K562 (cell line): ENCODE measurements at regions not wholly inside any gene's neighbourhood (a gene's known extent, or its start where the extent isn't known, plus 50 kb on each side); places are given as distances from the start of the nearest gene placed in this dataset.
"Not testable (repeated sequence)": the region's sequence is repeated elsewhere in the genome, so short reads cannot be mapped to it uniquely, and the experiment has no call there.

Experiments
- ATAC-seq: fragments of 200-7000 bp; cut with Tn5 transposase; 3 replicates; pipeline ENCODE4 v1.9.1; 2020; ENCODE audit warnings: moderate library complexity
- BruUV-seq: library from RNA; stranded (reverse); fragments of 400-500 nt; replicated peaks from 2 replicates; lab custom pipeline; 2021; lab: Mats Ljungman, UMichigan
- CTCF ChIA-PET: fragments of 300-600 bp; formaldehyde crosslinking; extraction: SDS; loops from one replicate; lab custom pipeline; 2021; ENCODE audit warnings: low intra/inter-chr PET ratio; lab: Yijun Ruan, JAX
- POLR2A ChIA-PET: fragments of 300-600, 350-650 bp; sonication (Branson Sonifier 250); formaldehyde crosslinking; extraction: SDS; loops from one replicate; lab custom pipeline; 2021; ENCODE audit warnings: antibody characterized with exemption, inconsistent platforms; lab: Yijun Ruan, JAX
- DNase-seq, 4 experiments: peaks; one replicate each; pipeline versions ENCODE4 v3.0.0 to v3.0.0-alpha.2; 2011 to 2018; ENCODE audit warnings: low spot score in 3 of 4, mixed read lengths in 3 of 4; ENCODE audit errors: extremely low read depth in 1 of 4
- FAIRE-seq: peaks from 2 replicates; lab custom pipeline; 2011; peaks lifted over from hg19 to GRCh38; lab: Jason Lieb, UNC
- H2AFZ ChIP-seq: 2 replicates; pipeline ENCODE4 v1.6.0; 2011; ENCODE audit warnings: low read depth, low read length, control low read depth, inconsistent platforms
- H3K27ac ChIP-seq: fragments of 200-600 bp; 3 replicates; pipeline ENCODE4 v1.8.0; 2011; ENCODE audit warnings: low read depth, mild to moderate bottlenecking, control low read depth, inconsistent platforms, low read length, moderate library complexity, mixed read lengths; ENCODE audit errors: extremely low read depth
- H3K27me3 ChIP-seq, 2 experiments: fragments of 300-600 bp in 1 of 2; 2 replicates in 1 of 2; 3 replicates in 1 of 2; pipeline versions ENCODE4 v1.6.0 to v1.8.0; 2011; ENCODE audit warnings: inconsistent platforms in 2 of 2, low read length in 2 of 2, mild to moderate bottlenecking in 1 of 2, mixed read lengths in 1 of 2, moderate library complexity in 1 of 2; ENCODE audit not compliant: control insufficient read depth in 2 of 2, insufficient read depth in 2 of 2
- H3K36me3 ChIP-seq: fragments of 300-600 bp; 3 replicates; pipeline ENCODE4 v1.8.0; 2011; ENCODE audit warnings: mild to moderate bottlenecking, low read length, inconsistent platforms; ENCODE audit not compliant: control insufficient read depth, insufficient read depth
- H3K4me1 ChIP-seq, 2 experiments: fragments of 200-600 bp in 1 of 2; replicated peaks in 1 of 2; 2 replicates in 1 of 2; 3 replicates in 1 of 2; pipeline versions ENCODE4 v1.5.1 to v1.8.0; 2011; ENCODE audit warnings: inconsistent platforms in 2 of 2, low read length in 2 of 2, mild to moderate bottlenecking in 1 of 2, mixed read lengths in 1 of 2, moderate library complexity in 1 of 2; ENCODE audit not compliant: control insufficient read depth in 2 of 2, insufficient read depth in 2 of 2
- H3K4me2 ChIP-seq: 2 replicates; pipeline ENCODE4 v1.6.1; 2011; ENCODE audit warnings: low read length, control low read depth, inconsistent platforms, mixed read lengths; ENCODE audit not compliant: insufficient read depth
- H3K4me3 ChIP-seq: fragments of 200-600 bp; sonication (generic), shearing (Covaris generic); 2 replicates; pipeline ENCODE4 v1.5.1; 2016; ENCODE audit warnings: control low read depth, inconsistent platforms
- H3K79me2 ChIP-seq: fragments of 200-600 bp; 3 replicates; pipeline ENCODE4 v1.8.0; 2011; ENCODE audit warnings: low read length, inconsistent platforms; ENCODE audit not compliant: control insufficient read depth, insufficient read depth
- H3K9ac ChIP-seq, 2 experiments: 2 replicates each; pipeline versions ENCODE4 v1.6.0 to v1.6.1; 2011; ENCODE audit warnings: low read depth in 2 of 2, low read length in 2 of 2, control low read depth in 1 of 2, inconsistent platforms in 1 of 2, mild to moderate bottlenecking in 1 of 2, mixed read lengths in 1 of 2; ENCODE audit not compliant: insufficient read depth in 1 of 2
- H3K9me1 ChIP-seq: one replicate; pipeline ENCODE4 v1.6.0; 2011; ENCODE audit warnings: inconsistent platforms, mild to moderate bottlenecking, low read length, moderate library complexity; ENCODE audit not compliant: control insufficient read depth, insufficient read depth
- H3K9me3 ChIP-seq: replicated peaks from 2 replicates; pipeline ENCODE4 v1.5.1; 2011; ENCODE audit warnings: low read depth, low read length, inconsistent platforms; ENCODE audit not compliant: control insufficient read depth, insufficient read depth
- H4K20me1 ChIP-seq: replicated peaks from 2 replicates; pipeline ENCODE4 v1.6.1; 2011; ENCODE audit warnings: low read length, inconsistent platforms, mixed read lengths; ENCODE audit not compliant: control insufficient read depth, insufficient read depth
- CAMTA2 ChIP-seq: fragments of 250-450 bp; sonication (Bioruptor Pico); conservative IDR thresholded peaks from 2 replicates; pipeline ENCODE4 v1.5.1; 2022
- CEBPZ ChIP-seq: fragments of 150-350 bp; IDR thresholded peaks from 2 replicates; pipeline ENCODE4 v1.6.1; 2014; ENCODE audit warnings: low read depth, mild to moderate bottlenecking, low read length, borderline replicate concordance
- FOXM1 ChIP-seq, 2 experiments: fragments of 450-650 bp in 1 of 2; sonication (generic) in 1 of 2; formaldehyde crosslinking in 1 of 2; IDR thresholded peaks; 2 replicates each; pipeline versions ENCODE4 v1.6.1 to v1.9.0; 2017 to 2022; ENCODE audit warnings: low read depth in 2 of 2, mild to moderate bottlenecking in 2 of 2, missing genetic modification reagents in 1 of 2, moderate library complexity in 1 of 2
- RCOR1 ChIP-seq, 2 experiments: IDR thresholded peaks; 2 replicates each; pipeline ENCODE4 v1.6.1; 2012; ENCODE audit warnings: low read depth in 2 of 2, low read length in 2 of 2, borderline replicate concordance in 1 of 2, improper control_type of control experiment in 1 of 2
- SIN3B ChIP-seq: fragments of 450-650 bp; IDR thresholded peaks from 2 replicates; pipeline ENCODE4 v1.6.1; 2017; ENCODE audit warnings: low read depth, mild to moderate bottlenecking, moderate library complexity
- TRIM25 ChIP-seq: fragments of 450-650 bp; IDR thresholded peaks from 2 replicates; pipeline ENCODE4 v1.7.0; 2016; ENCODE audit warnings: borderline replicate concordance
- YBX1 ChIP-seq: fragments of 450-650 bp; IDR thresholded peaks from 2 replicates; pipeline ENCODE4 v1.7.1; 2016; ENCODE audit warnings: mild to moderate bottlenecking
- ZBTB43 ChIP-seq: sonication (generic); formaldehyde crosslinking; IDR thresholded peaks from 2 replicates; pipeline ENCODE4 v1.8.0; 2023; ENCODE audit warnings: mild to moderate bottlenecking, missing genetic modification reagents
- ZC3H8 ChIP-seq: fragments of 450-650 bp; IDR thresholded peaks from 2 replicates; pipeline ENCODE4 v1.6.1; 2017
- ZNF146 ChIP-seq: IDR thresholded peaks from one replicate; pipeline ENCODE4 v1.6.1; 2018; ENCODE audit warnings: missing compliant biosample characterization; ENCODE audit not compliant: unreplicated experiment
- ZNF699 ChIP-seq: fragments of 250-450 bp; sonication (Bioruptor Pico); IDR thresholded peaks from 2 replicates; pipeline ENCODE4 v1.8.0; 2021; ENCODE audit warnings: mild to moderate bottlenecking, moderate library complexity; ENCODE audit not compliant: insufficient replicate concordance
- WGBS: fragments of 100-300 bp; shearing (Covaris generic); methylation state at CpG from one replicate; pipeline ENCODE4 v1.1.6; 2016; ENCODE audit warnings: low coverage, mixed read lengths; ENCODE audit not compliant: insufficient coverage; ENCODE audit errors: missing lambda C conversion rate; 5-methylcytosine and 5-hydroxymethylcytosine counted together
- in situ Hi-C: fragments of 300-500 bp; cut with MboI; formaldehyde crosslinking; loops from 4 replicates; pipeline ENCODE4 v1.15.0; 2018; ENCODE audit warnings: inconsistent platforms, mixed read lengths
- intact Hi-C: fragments of 100-400 bp; cut with micrococcal nuclease; formaldehyde crosslinking; loops from 2 replicates; pipeline ENCODE4 v1.14.2; 2022

- H3K4me2 ChIP-seq, FAIRE-seq, in situ Hi-C loops, H3K36me3 ChIP-seq, H3K4me3 ChIP-seq, H3K9ac ChIP-seq, H2AFZ ChIP-seq, CTCF ChIA-PET, POLR2A ChIA-PET, H3K4me1 ChIP-seq, intact Hi-C loops, H3K9me3 ChIP-seq, H3K9me1 ChIP-seq, H4K20me1 ChIP-seq, H3K27ac ChIP-seq, H3K27me3 ChIP-seq, BruUV-seq, H3K79me2 ChIP-seq, DNase-seq, ATAC-seq: not testable (repeated sequence)
- peak; percentile 58 for TF ChIP-seq ZNF146
- 11% methylated on average over 2 of the region's 3 CpGs for WGBS
Observed at GRCh38 chr3:65252914-65253313, 565.1 kb upstream of the ADAMTS9 start.

- DNase-seq (no peak), ATAC-seq (no peak), FAIRE-seq (no peak)
- H3K27me3 ChIP-seq = no peaks in the 10 kb centered on the region
- no peaks in the 10 kb centered on the region for H3K36me3 ChIP-seq
- ChIA-PET CTCF (no interaction called here), POLR2A (no interaction called here)
- no peak overlapping the region for H3K9ac ChIP-seq
- no peak overlapping the region for H3K4me3 ChIP-seq
- intact Hi-C loops (no loop called here), in situ Hi-C loops (no loop called here)
- H2AFZ ChIP-seq = no peak overlapping the region
- no peaks in the 10 kb centered on the region for H3K4me1 ChIP-seq
- no peak overlapping the region for H3K27ac ChIP-seq
- no peaks in the 10 kb centered on the region for H3K79me2 ChIP-seq
- no peaks in the 10 kb centered on the region for H3K9me3 ChIP-seq
- H4K20me1 ChIP-seq = no peaks in the 10 kb centered on the region
- BruUV-seq = no TSS peak
- H3K4me2 ChIP-seq = no peak overlapping the region
- H3K9me1 ChIP-seq = no peaks in the 10 kb centered on the region
- TF ChIP-seq YBX1 (no peak), RCOR1 (IDR thresholded peaks at IDR 0.05; ENCODE audit: borderline replicate concordance in 1 of 2, low read depth in 2 of 2, low read length in 2 of 2) (no peak), ZBTB43 (CRISPR knock-in tag) (no peak), CAMTA2 (CRISPR knock-in tag) (no peak), ZC3H8 (no peak), TRIM25 (no peak), CEBPZ (no peak), FOXM1 (IDR thresholded peaks at IDR 0.05; ENCODE audit: low read depth) (no peak), FOXM1 (CRISPR knock-in tag; IDR thresholded peaks at IDR 0.05; ENCODE audit: low read depth) (no peak), SIN3B (no peak), ZNF699 (no peak)
Observed at GRCh38 chr3:65252266-65252665, 564.5 kb upstream of the ADAMTS9 start.
